Ovary (tissue), 7 donors: ENCODE measurements at regions not wholly inside any gene's neighbourhood (a gene's known extent, or its start where the extent isn't known, plus 50 kb on each side); places are given as distances from the start of the nearest gene placed in this dataset.

ENCODE experiments used
- DNase-seq, 5 donors: peaks; one replicate each; pipeline ENCODE4 v3.0.0-alpha.2; 2019 to 2020
- H3K27ac ChIP-seq, 2 donors: fragments of 200-600 bp; one replicate each; pipeline versions ENCODE4 v1.5.1 to v1.8.0; 2019 to 2022
- H3K27me3 ChIP-seq: fragments of 200-600 bp; one replicate; pipeline ENCODE4 v1.8.0; 2022
- H3K36me3 ChIP-seq: fragments of 200-600 bp; sonication (generic); one replicate; pipeline ENCODE4 v1.5.1; 2019
- H3K4me1 ChIP-seq: one replicate; pipeline ENCODE4 v1.8.1; 2013; ENCODE audit warnings: mild to moderate bottlenecking, moderate library complexity; ENCODE audit not compliant: insufficient read depth
- H3K4me3 ChIP-seq: fragments of 200-600 bp; sonication (generic); one replicate; pipeline ENCODE4 v1.5.1; 2017
- H3K9me3 ChIP-seq, 2 donors: fragments of 200-600 bp in 1 of 2; sonication (generic) in 1 of 2; one replicate each; pipeline versions ENCODE4 v1.5.1 to v1.8.1; 2013 to 2019; ENCODE audit warnings: mild to moderate bottlenecking in 1 of 2, moderate library complexity in 1 of 2
- CTCF ChIP-seq, 3 donors: fragments of 450-650 bp in 2 of 3; fragments of 200-600 bp in 1 of 3; IDR thresholded peaks; one replicate each; pipeline versions ENCODE4 v1.5.1 to v1.8.0; 2016 to 2022; ENCODE audit warnings: antibody characterized with exemption in 3 of 3, mild to moderate bottlenecking in 1 of 3
- EP300 ChIP-seq: sonication (generic); formaldehyde crosslinking; IDR thresholded peaks from one replicate; pipeline ENCODE4 v1.6.1; 2017; ENCODE audit warnings: antibody characterized with exemption
- POLR2A ChIP-seq: fragments of 450-650 bp; IDR thresholded peaks from one replicate; pipeline ENCODE4 v1.6.1; 2017; ENCODE audit warnings: antibody characterized with exemption, mild to moderate bottlenecking, moderate library complexity
- WGBS, 3 donors: extraction: QIAGEN DNeasy Blood & Tissue Kit in 1 of 3; methylation state at CpG; one replicate each; pipeline versions ENCODE4 v1.1.5 to v1.1.7; 2013 to 2017; 5-methylcytosine and 5-hydroxymethylcytosine counted together
- intact Hi-C, 4 donors: fragments of 100-400 bp; cut with DNase I; formaldehyde crosslinking; loops; one replicate each; pipeline versions ENCODE4 v1.11.0 to v1.15.1; 2022 to 2023
- donor health status: DM: no; HTN: no; CAD: no; lungs with moderate emphysema.
- donor health status: DM: no; HTN: no; CAD: no.
- donor health status: Bipolar disorder and iron deficiency.
- donor health status: DM: no; HTN: no; CAD: no.
- donor health status: DM: yes; HTN: yes; CAD: no.

DNA sequence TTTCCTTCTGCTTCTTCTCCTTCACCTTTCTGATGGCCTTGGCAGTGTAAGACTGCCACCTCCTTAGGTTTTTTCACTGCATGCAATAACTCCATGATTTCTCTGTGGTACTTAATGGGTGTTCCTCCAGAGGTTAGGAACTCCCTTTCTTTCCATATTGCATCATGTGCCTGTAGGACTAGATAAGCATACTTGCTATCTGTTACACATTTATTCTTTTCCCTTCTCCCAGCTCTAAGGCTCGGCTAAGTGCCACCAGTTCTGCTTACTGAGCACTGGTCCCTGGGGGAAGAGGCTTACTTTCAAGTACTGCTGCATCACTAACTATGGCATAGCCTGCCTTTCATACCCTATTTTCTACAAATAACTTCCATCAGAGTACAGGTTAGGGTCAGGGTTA lies 351.8 kb downstream of the OTOL1 start:
- DNase-seq: no peak
- intact Hi-C loops: no loop called here
- no peaks in the 10 kb centered on the region for H3K9me3 ChIP-seq
- no peak for TF ChIP-seq EP300
- TF ChIP-seq CTCF (IDR thresholded peaks at IDR 0.05): no peak
- no peak for TF ChIP-seq POLR2A
- H3K4me1 ChIP-seq: no peaks in the 10 kb centered on the region
- WGBS, 3 donors: 65 to 82% (median 71%) methylated on average over 1 of the region's 1 CpG
- H3K27me3 ChIP-seq: no peaks in the 10 kb centered on the region
- no peaks in the 10 kb centered on the region for H3K36me3 ChIP-seq
- H3K4me3 ChIP-seq: no peak overlapping the region
- H3K27ac ChIP-seq: no peak overlapping the region

DNA sequence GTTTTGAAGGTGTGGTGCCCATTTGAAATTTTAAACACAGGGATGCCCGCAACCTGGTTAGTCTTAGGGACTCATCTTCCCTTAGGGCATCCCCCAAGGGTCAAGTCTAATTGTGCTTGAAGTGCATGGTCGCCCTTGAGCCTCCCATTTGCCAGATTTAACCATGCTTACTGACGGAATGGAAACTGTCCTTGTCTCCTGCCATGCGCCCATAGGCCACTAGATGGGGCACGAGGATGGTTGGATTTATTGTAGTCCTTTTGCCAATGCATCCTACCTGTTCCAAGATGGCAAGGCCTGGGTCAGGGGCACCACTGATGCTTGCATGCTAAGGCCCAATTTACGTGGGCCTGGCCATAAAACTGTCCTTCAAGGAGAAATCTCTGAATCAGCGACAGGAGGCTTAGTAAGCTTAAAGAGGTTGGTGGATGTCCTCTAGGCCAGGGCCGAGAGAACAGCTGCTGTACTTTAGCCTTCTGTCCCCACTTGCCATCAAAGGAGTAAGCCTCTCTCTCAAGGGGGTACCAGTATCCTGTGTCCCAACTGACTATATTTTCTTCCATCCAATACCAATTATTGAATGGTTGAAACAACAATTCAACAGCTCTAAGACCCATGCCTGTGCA lies 355.4 kb downstream of the OTOL1 start:
- Histone ChIP-seq H3K4me1 (no peaks in the 10 kb centered on the region), H3K27ac (no peak overlapping the region), H3K36me3 (no peaks in the 10 kb centered on the region), H3K4me3 (no peak overlapping the region), H3K27me3 (no peaks in the 10 kb centered on the region), H3K9me3 (no peaks in the 10 kb centered on the region)
- peak in 1 of 5 donors; percentile 21 for DNase-seq
- WGBS, 3 donors: 47 to 59% (median 50%) methylated on average over 8 of the region's 8 CpGs
- no peak for TF ChIP-seq POLR2A
- TF ChIP-seq CTCF (IDR thresholded peaks at IDR 0.05): no peak
- no peak for TF ChIP-seq EP300
- intact Hi-C loops: no loop called here

GRCh38 chr3:161852744-161853143 lies 356.1 kb downstream of the OTOL1 start:
- TF ChIP-seq POLR2A (no peak), CTCF (IDR thresholded peaks at IDR 0.05) (no peak)
- no peaks in the 10 kb centered on the region for H3K4me1 ChIP-seq
- no peaks in the 10 kb centered on the region for H3K27me3 ChIP-seq
- no peak for DNase-seq
- no peak overlapping the region for H3K4me3 ChIP-seq
- H3K9me3 ChIP-seq: no peaks in the 10 kb centered on the region
- WGBS, 3 donors: 92 to 94% (median 93%) methylated on average over 9 of the region's 9 CpGs
- H3K36me3 ChIP-seq: no peaks in the 10 kb centered on the region
- no peak overlapping the region for H3K27ac ChIP-seq
- intact Hi-C loops: no loop called here

DNA sequence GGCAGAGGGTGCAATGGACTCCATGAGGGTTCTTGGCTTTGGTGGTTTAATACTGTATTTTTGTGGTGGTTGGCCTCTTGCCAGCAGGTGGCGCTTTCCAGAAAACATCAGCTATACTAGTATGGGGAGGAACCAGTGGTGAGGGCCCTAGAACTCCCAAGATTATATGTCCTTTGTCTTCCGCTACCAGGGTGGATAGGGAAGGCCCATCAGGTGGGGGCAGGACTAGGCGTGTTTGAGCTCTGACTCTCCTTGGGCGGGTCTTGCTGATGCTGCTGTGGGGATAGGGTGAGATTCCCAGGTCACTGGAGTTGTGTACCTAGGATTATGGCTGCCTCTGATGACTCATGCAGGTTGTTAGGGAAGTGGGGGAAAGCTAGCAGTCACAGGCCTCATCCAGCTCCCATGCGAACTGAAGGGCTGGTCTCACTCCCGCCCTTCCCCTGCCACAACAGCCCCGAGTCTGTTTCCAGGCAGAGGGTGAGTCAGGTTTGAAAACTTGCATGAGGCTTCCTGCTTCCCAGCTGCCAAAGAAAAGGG lies 357.7 kb downstream of the OTOL1 start:
- WGBS, 3 donors: 87 to 88% (median 87%) methylated on average over 7 of the region's 7 CpGs
- H3K36me3 ChIP-seq: no peaks in the 10 kb centered on the region
- no peak overlapping the region for H3K4me3 ChIP-seq
- no peak overlapping the region for H3K27ac ChIP-seq
- H3K9me3 ChIP-seq: no peaks in the 10 kb centered on the region
- H3K27me3 ChIP-seq: no peaks in the 10 kb centered on the region
- TF ChIP-seq EP300 (no peak), POLR2A (no peak), CTCF (IDR thresholded peaks at IDR 0.05) (no peak)
- intact Hi-C loops: no loop called here
- no peak for DNase-seq
- no peaks in the 10 kb centered on the region for H3K4me1 ChIP-seq
